Spinal cord (tissue), 9 donors: ENCODE measurements at regions not wholly inside any gene's neighbourhood (a gene's known extent, or its start where the extent isn't known, plus 50 kb on each side); places are given as distances from the start of the nearest gene placed in this dataset.

ENCODE experiments used
- DNase-seq, 6 donors: peaks; one replicate each; pipeline versions ENCODE4 v3.0.0 to v3.0.0-alpha.2; 2013 to 2015; ENCODE audit warnings: low spot score in 6 of 6, low read depth in 4 of 6
- H3K27ac ChIP-seq: one replicate; pipeline ENCODE4 v1.5.1; 2013; ENCODE audit warnings: low read depth, low read length, control low read depth
- H3K27me3 ChIP-seq: one replicate; pipeline ENCODE4 v1.6.1; 2013; ENCODE audit warnings: low read length; ENCODE audit not compliant: control insufficient read depth, insufficient read depth
- H3K36me3 ChIP-seq: one replicate; pipeline ENCODE4 v1.6.1; 2013; ENCODE audit warnings: low read length; ENCODE audit not compliant: control insufficient read depth, insufficient read depth
- H3K4me1 ChIP-seq: one replicate; pipeline ENCODE4 v1.6.1; 2013; ENCODE audit warnings: low read length; ENCODE audit not compliant: control insufficient read depth, insufficient read depth
- H3K4me3 ChIP-seq: one replicate; pipeline ENCODE4 v1.5.1; 2013; ENCODE audit warnings: low read depth, low read length, control low read depth
- H3K9me3 ChIP-seq: one replicate; pipeline ENCODE4 v1.6.1; 2013; ENCODE audit warnings: low read length; ENCODE audit not compliant: control insufficient read depth, insufficient read depth
- WGBS: methylation state at CpG from one replicate; pipeline ENCODE4 v1.1.5; 2013; ENCODE audit warnings: missing lambda C conversion rate; ENCODE audit not compliant: insufficient coverage; 5-methylcytosine and 5-hydroxymethylcytosine counted together
- donor health status: healthy.

- WGBS = no CpG with 5 or more reads among the region's 2 CpGs
- H3K4me1 ChIP-seq = no peaks in the 10 kb centered on the region
- no peak overlapping the region for H3K4me3 ChIP-seq
- H3K36me3 ChIP-seq = no peaks in the 10 kb centered on the region
- H3K27ac ChIP-seq = no peak overlapping the region
- no peaks in the 10 kb centered on the region for H3K9me3 ChIP-seq
- H3K27me3 ChIP-seq = no peaks in the 10 kb centered on the region
- DNase-seq = no peak
Observed at GRCh38 chr3:159326998-159327397, 525.1 kb downstream of the MFSD1 start.

- no peak overlapping the region for H3K27ac ChIP-seq
Observed at GRCh38 chr3:159332535-159333099, 530.8 kb downstream of the MFSD1 start.

GRCh38 chr3:159339131-159339530 lies 537.3 kb downstream of the MFSD1 start:
- H3K27me3 ChIP-seq = no peaks in the 10 kb centered on the region
- peaks cover 2% of the 10 kb centered on the region for H3K9me3 ChIP-seq
- no peaks in the 10 kb centered on the region for H3K4me1 ChIP-seq
- H3K36me3 ChIP-seq = no peaks in the 10 kb centered on the region
- H3K27ac ChIP-seq = no peak overlapping the region
- H3K4me3 ChIP-seq = no peak overlapping the region
- no peak for DNase-seq

More at GRCh38 chr3:159332535-159333099, 530.8 kb downstream of the MFSD1 start:
- no peaks in the 10 kb centered on the region for H3K27me3 ChIP-seq
- H3K4me1 ChIP-seq = no peaks in the 10 kb centered on the region
- no peaks in the 10 kb centered on the region for H3K36me3 ChIP-seq
- H3K4me3 ChIP-seq = no peak overlapping the region
- DNase-seq = no peak
- H3K9me3 ChIP-seq = no peaks in the 10 kb centered on the region

- Histone ChIP-seq H3K4me3 (no peak overlapping the region), H3K27me3 (no peaks in the 10 kb centered on the region), H3K4me1 (no peaks in the 10 kb centered on the region), H3K9me3 (peaks cover 2% of the 10 kb centered on the region), H3K36me3 (no peaks in the 10 kb centered on the region), H3K27ac (no peak overlapping the region)
- DNase-seq = peak in 1 of 6 donors; percentile 55
- 33% methylated on average over 1 of the region's 3 CpGs for WGBS
Observed at GRCh38 chr3:159340877-159341500, 539.1 kb downstream of the MFSD1 start.

GRCh38 chr3:159346271-159346903 lies 544.5 kb downstream of the MFSD1 start:
- H3K36me3 ChIP-seq = no peaks in the 10 kb centered on the region
- H3K27ac ChIP-seq = no peak overlapping the region
- no CpG with 5 or more reads among the region's 5 CpGs for WGBS
- DNase-seq = peak in 2 of 6 donors; percentile 62 to 79
- no peaks in the 10 kb centered on the region for H3K9me3 ChIP-seq
- H3K27me3 ChIP-seq = no peaks in the 10 kb centered on the region
- no peak overlapping the region for H3K4me3 ChIP-seq
- H3K4me1 ChIP-seq = no peaks in the 10 kb centered on the region

- no peak overlapping the region for H3K4me3 ChIP-seq
- H3K27ac ChIP-seq = no peak overlapping the region
- no peaks in the 10 kb centered on the region for H3K36me3 ChIP-seq
- H3K4me1 ChIP-seq = no peaks in the 10 kb centered on the region
- peak in 2 of 6 donors; percentile 31 to 62 for DNase-seq
- H3K27me3 ChIP-seq = no peaks in the 10 kb centered on the region
- WGBS = no CpG with 5 or more reads among the region's 3 CpGs
- H3K9me3 ChIP-seq = no peaks in the 10 kb centered on the region
Observed at GRCh38 chr3:159348431-159348830, 546.6 kb downstream of the MFSD1 start.

GRCh38 chr3:159356606-159357005 lies 554.8 kb downstream of the MFSD1 start:
- peak; percentile 41 to 85 (median 54) for DNase-seq
- no peak overlapping the region for H3K4me3 ChIP-seq
- H3K36me3 ChIP-seq = no peaks in the 10 kb centered on the region
- no peaks in the 10 kb centered on the region for H3K27me3 ChIP-seq
- H3K27ac ChIP-seq = peak overlapping the region; percentile 80
- WGBS = no CpG with 5 or more reads among the region's 1 CpG
- no peaks in the 10 kb centered on the region for H3K9me3 ChIP-seq
- peaks cover 9% of the 10 kb centered on the region for H3K4me1 ChIP-seq

GRCh38 chr3:159364511-159364910 lies 562.7 kb downstream of the MFSD1 start:
- Histone ChIP-seq H3K4me1 (no peaks in the 10 kb centered on the region), H3K36me3 (no peaks in the 10 kb centered on the region), H3K9me3 (no peaks in the 10 kb centered on the region), H3K27ac (no peak overlapping the region), H3K4me3 (no peak overlapping the region), H3K27me3 (no peaks in the 10 kb centered on the region)
- no peak for DNase-seq
- no CpG with 5 or more reads among the region's 1 CpG for WGBS

- H3K27ac ChIP-seq = no peak overlapping the region
- H3K9me3 ChIP-seq = peaks cover 3% of the 10 kb centered on the region
- H3K36me3 ChIP-seq = no peaks in the 10 kb centered on the region
- H3K4me3 ChIP-seq = no peak overlapping the region
- no peaks in the 10 kb centered on the region for H3K27me3 ChIP-seq
- no peak for DNase-seq
- no peaks in the 10 kb centered on the region for H3K4me1 ChIP-seq
Observed at GRCh38 chr3:159366476-159366875, 564.6 kb downstream of the MFSD1 start.

- Histone ChIP-seq H3K27ac (no peak overlapping the region), H3K4me3 (no peak overlapping the region), H3K36me3 (no peaks in the 10 kb centered on the region), H3K27me3 (no peaks in the 10 kb centered on the region), H3K9me3 (peaks cover 3% of the 10 kb centered on the region), H3K4me1 (no peaks in the 10 kb centered on the region)
- no peak for DNase-seq
- WGBS = no CpG with 5 or more reads among the region's 1 CpG
Observed at GRCh38 chr3:159371961-159372360, 570.1 kb downstream of the MFSD1 start.
